ENCODE measurements at regions not wholly inside any gene's neighbourhood (a gene's known extent, or its start where the extent isn't known, plus 50 kb on each side); places are given as distances from the start of the nearest gene placed in this dataset.

DNA sequence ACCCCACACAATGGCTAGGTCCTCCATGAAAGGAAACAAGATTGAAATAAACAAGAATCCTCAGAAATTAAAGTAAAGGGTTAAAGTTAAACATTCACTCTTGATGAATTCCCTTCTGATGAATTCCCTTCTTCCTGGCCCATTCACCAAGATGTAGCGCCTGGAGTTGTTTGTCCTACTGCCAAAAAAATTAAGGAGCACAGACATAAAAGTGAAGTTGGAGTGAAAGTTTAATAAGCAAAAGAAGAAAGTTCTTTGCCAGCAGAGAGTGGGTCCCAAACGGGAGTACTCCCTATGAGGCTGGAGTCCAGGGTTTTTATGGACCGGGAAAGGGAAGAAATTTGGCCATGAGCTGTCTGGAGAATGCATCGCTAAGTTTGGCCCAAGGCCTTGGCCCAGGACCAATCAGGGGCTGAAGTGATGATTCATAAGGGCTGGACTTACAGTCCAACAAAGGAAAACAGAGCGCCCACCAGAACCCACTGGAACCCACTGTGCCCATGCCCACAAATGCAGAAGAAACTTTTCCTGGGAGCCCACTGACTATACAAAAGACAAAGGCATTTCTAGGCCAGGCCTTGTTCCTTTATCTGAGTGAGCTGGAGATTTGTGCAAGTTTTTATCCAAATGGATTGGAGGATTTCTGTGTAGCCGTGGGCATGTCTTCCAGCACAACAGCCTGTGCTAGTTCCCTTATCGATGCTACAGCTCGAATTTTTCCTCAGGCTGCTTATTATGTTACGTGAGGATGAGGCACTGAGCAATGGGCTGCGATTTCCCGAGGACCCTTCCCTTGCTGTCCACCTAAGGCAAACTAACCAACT lies 1561.6 kb downstream of the OTOL1 start:
- CTCF ChIA-PET: interaction anchor here (1.5 to 2.6 kb wide), 4 partner anchors 9 to 432 kb away, joined by 4 to 12 read pairs (median 9); no protein-coding TSS in a partner anchor
- POLR2A ChIA-PET: no interaction called here
- no peak for TF ChIP-seq CTCF (IDR thresholded peaks at IDR 0.05; ENCODE audit: control extremely low read depth, extremely low read depth, low read depth, missing control alignments)
- no peak for DNase-seq (ENCODE audit: extremely low spot score)

DNA sequence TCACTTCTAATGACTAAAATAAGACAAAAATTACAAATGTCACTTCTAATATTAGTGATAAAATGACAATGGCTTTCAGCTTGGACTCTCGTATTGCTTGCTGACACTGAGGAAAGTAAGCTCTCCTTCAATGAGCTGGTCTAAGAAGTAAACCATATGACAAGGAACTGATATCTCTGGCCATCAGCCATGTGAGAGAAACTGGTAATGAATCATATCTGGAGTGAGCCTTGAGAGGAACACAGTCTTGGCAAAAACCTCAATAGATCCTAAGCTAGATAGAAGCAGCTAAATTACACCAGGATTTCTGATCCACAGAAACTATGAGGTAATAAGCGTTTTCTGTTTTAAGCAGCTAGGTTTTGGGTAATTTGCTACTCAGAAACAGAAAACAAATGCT lies 1575.1 kb downstream of the OTOL1 start:
- POLR2A ChIA-PET: no interaction called here
- no peak for DNase-seq (ENCODE audit: extremely low spot score)
- CTCF ChIA-PET: interaction anchor here (1.7 to 2.0 kb wide), 2 partner anchors 15 to 17 kb away, joined by 4 to 7 read pairs; no protein-coding TSS in a partner anchor
- no peak for TF ChIP-seq CTCF (IDR thresholded peaks at IDR 0.05; ENCODE audit: control extremely low read depth, extremely low read depth, low read depth, missing control alignments)
